NB4 (cell line): ENCODE measurements at regions not wholly inside any gene's neighbourhood (a gene's known extent, or its start where the extent isn't known, plus 50 kb on each side); places are given as distances from the start of the nearest gene placed in this dataset.

Experiments used
- CTCF ChIP-seq: IDR thresholded peaks from one replicate; pipeline ENCODE4 v1.5.1; 2012; ENCODE audit warnings: low read depth, low read length
- MAX ChIP-seq: IDR thresholded peaks from 2 replicates; pipeline ENCODE4 v1.6.1; 2011; ENCODE audit warnings: low read depth, low read length
- MYC ChIP-seq: IDR thresholded peaks from 2 replicates; pipeline ENCODE4 v1.6.1; 2011; ENCODE audit warnings: low read depth, low read length
- POLR2A ChIP-seq: IDR thresholded peaks from 2 replicates; pipeline ENCODE4 v1.6.1; 2011; ENCODE audit warnings: mild to moderate bottlenecking; ENCODE audit not compliant: insufficient read length; ENCODE audit errors: extremely low read depth

GRCh38 chr2:164281896-164282295, 339.4 kb downstream of the GRB14 start:
- no peak for TF ChIP-seq CTCF
- no peak for TF ChIP-seq POLR2A
- no peak for TF ChIP-seq MAX
- no peak for TF ChIP-seq MYC
